GM12878 (cell line): ENCODE measurements at regions not wholly inside any gene's neighbourhood (a gene's known extent, or its start where the extent isn't known, plus 50 kb on each side); places are given as distances from the start of the nearest gene placed in this dataset.

Experiments
- ATAC-seq: fragments of 200-7000 bp; cut with Tn5 transposase; 3 replicates; pipeline ENCODE4 v1.9.1; 2020; ENCODE audit warnings: mild to moderate bottlenecking, moderate library complexity
- BruUV-seq: library from RNA; stranded (reverse); fragments of 400-500 nt; replicated peaks from 2 replicates; lab custom pipeline; 2021; lab: Mats Ljungman, UMichigan
- CTCF ChIA-PET: fragments of 300-600 bp; sonication (Branson Sonifier 250); formaldehyde crosslinking; extraction: SDS; loops from one replicate; lab custom pipeline; 2021; ENCODE audit warnings: inconsistent platforms; lab: Yijun Ruan, JAX
- POLR2A ChIA-PET: fragments of 350-600 bp; formaldehyde crosslinking; extraction: SDS; loops from one replicate; lab custom pipeline; 2021; ENCODE audit warnings: inconsistent platforms; lab: Charles Lee
- RAD21 ChIA-PET: fragments of 300-600 bp; sonication (Branson Sonifier 250); formaldehyde crosslinking; loops from one replicate; lab custom pipeline; 2023; ENCODE audit warnings: antibody characterized with exemption; ENCODE audit not compliant: unreplicated experiment; lab: Charles Lee
- SMC1A ChIA-PET: fragments of 300-600 bp; sonication (Branson Sonifier 250); formaldehyde crosslinking; loops from one replicate; lab custom pipeline; 2023; ENCODE audit not compliant: unreplicated experiment, uncharacterized antibody; lab: Charles Lee
- DNase-seq: peaks from one replicate; pipeline ENCODE4 v3.0.0-alpha.2; 2011; ENCODE audit warnings: low read depth, low spot score
- FAIRE-seq: peaks from 3 replicates; lab custom pipeline; 2011; peaks lifted over from hg19 to GRCh38; lab: Jason Lieb, UNC
- H2AFZ ChIP-seq: 2 replicates; pipeline ENCODE4 v1.6.0; 2011; ENCODE audit warnings: low read depth, low read length, control low read depth; ENCODE audit not compliant: control insufficient read depth
- H3K27ac ChIP-seq: 2 replicates; pipeline ENCODE4 v1.5.1; 2011; ENCODE audit warnings: control low read depth; ENCODE audit not compliant: control insufficient read depth, insufficient read depth
- H3K27me3 ChIP-seq, 2 experiments: replicated peaks in 1 of 2; 2 replicates each; pipeline versions ENCODE4 v1.6.0 to v1.6.1; 2011; ENCODE audit warnings: low read length in 1 of 2; ENCODE audit not compliant: control insufficient read depth in 2 of 2, insufficient read depth in 2 of 2
- H3K36me3 ChIP-seq, 2 experiments: 2 replicates each; pipeline ENCODE4 v1.5.1; 2011; ENCODE audit warnings: low read length in 1 of 2; ENCODE audit not compliant: control insufficient read depth in 2 of 2, insufficient read depth in 2 of 2
- H3K4me1 ChIP-seq: 2 replicates; pipeline ENCODE4 v1.6.1; 2011; ENCODE audit warnings: mild to moderate bottlenecking, low read length, moderate library complexity, mixed read lengths; ENCODE audit not compliant: control insufficient read depth, insufficient read depth
- H3K4me2 ChIP-seq: 2 replicates; pipeline ENCODE4 v1.6.0; 2011; ENCODE audit warnings: control low read depth; ENCODE audit not compliant: control insufficient read depth, insufficient read depth
- H3K4me3 ChIP-seq: fragments of 200-600 bp; sonication (generic); 2 replicates; pipeline ENCODE4 v1.5.1; 2016
- H3K79me2 ChIP-seq: 2 replicates; pipeline ENCODE4 v1.6.0; 2011; ENCODE audit warnings: low read length; ENCODE audit not compliant: control insufficient read depth, insufficient read depth
- H3K9ac ChIP-seq: 2 replicates; pipeline ENCODE4 v1.8.0; 2011; ENCODE audit warnings: low read length, control low read depth, mixed read lengths; ENCODE audit not compliant: control insufficient read depth, insufficient read depth
- H3K9me3 ChIP-seq: replicated peaks from 3 replicates; pipeline ENCODE4 v1.5.1; 2011; ENCODE audit warnings: mild to moderate bottlenecking, low read length; ENCODE audit not compliant: control insufficient read depth, insufficient read depth
- H4K20me1 ChIP-seq: 2 replicates; pipeline ENCODE4 v1.6.0; 2011; ENCODE audit not compliant: control insufficient read depth, insufficient read depth
- ATF3 ChIP-seq: IDR thresholded peaks from 2 replicates; pipeline ENCODE4 v1.6.1; 2011; ENCODE audit warnings: low read depth, mild to moderate bottlenecking, low read length, moderate library complexity, borderline replicate concordance; ENCODE audit errors: extremely low read depth
- BACH1 ChIP-seq: fragments of 450-650 bp; IDR thresholded peaks from 2 replicates; pipeline ENCODE4 v1.6.1; 2017; ENCODE audit warnings: mild to moderate bottlenecking, borderline replicate concordance
- BHLHE40 ChIP-seq, 2 experiments: fragments of 450-650 bp in 1 of 2; IDR thresholded peaks; 2 replicates each; pipeline ENCODE4 v1.6.1; 2011 to 2017; ENCODE audit warnings: low read depth in 2 of 2, borderline replicate concordance in 1 of 2, improper control_type of control experiment in 1 of 2, low read length in 1 of 2, mild to moderate bottlenecking in 1 of 2
- FOXM1 ChIP-seq: IDR thresholded peaks from 2 replicates; pipeline ENCODE4 v1.6.1; 2012; ENCODE audit warnings: low read depth, mild to moderate bottlenecking, inconsistent platforms, low read length, moderate library complexity
- RAD21 ChIP-seq: IDR thresholded peaks from 2 replicates; pipeline ENCODE4 v1.6.1; 2011; ENCODE audit warnings: mild to moderate bottlenecking, low read depth, low read length, moderate library complexity; ENCODE audit not compliant: insufficient read depth
- RUNX3 ChIP-seq: IDR thresholded peaks from 2 replicates; pipeline ENCODE4 v1.6.1; 2012; ENCODE audit warnings: low read length, inconsistent platforms
- SMC3 ChIP-seq: IDR thresholded peaks from 2 replicates; pipeline ENCODE4 v1.6.1; 2011; ENCODE audit warnings: low read length, improper control_type of control experiment, borderline replicate concordance
- USF1 ChIP-seq: IDR thresholded peaks from 2 replicates; pipeline ENCODE4 v1.6.1; 2011; ENCODE audit warnings: borderline replicate concordance, low read depth, mild to moderate bottlenecking, moderate library complexity, mixed read lengths, low read length; ENCODE audit not compliant: insufficient read depth; ENCODE audit errors: extremely low read length
- USF2 ChIP-seq: IDR thresholded peaks from 2 replicates; pipeline ENCODE4 v1.6.1; 2011; ENCODE audit warnings: low read depth, low read length, improper control_type of control experiment, borderline replicate concordance
- ZBTB33 ChIP-seq: fragments of 450-650 bp; IDR thresholded peaks from 2 replicates; pipeline ENCODE4 v1.6.1; 2017; ENCODE audit warnings: mild to moderate bottlenecking
- ZNF207 ChIP-seq: fragments of 450-650 bp; IDR thresholded peaks from 2 replicates; pipeline ENCODE4 v1.6.1; 2014; ENCODE audit warnings: antibody characterized with exemption, mild to moderate bottlenecking, borderline replicate concordance
- WGBS: methylation state at CpG from one replicate; pipeline ENCODE4 v1.1.6; 2016; ENCODE audit warnings: low lambda C conversion rate; ENCODE audit not compliant: insufficient replicate concordance, insufficient coverage; ENCODE audit errors: missing lambda C conversion rate; 5-methylcytosine and 5-hydroxymethylcytosine counted together
- in situ Hi-C: fragments of 300-500 bp; cut with MboI; formaldehyde crosslinking; loops from 9 replicates; pipeline ENCODE4 v1.14.3; 2018; ENCODE audit warnings: mixed read lengths
- intact Hi-C: fragments of 100-400 bp; cut with micrococcal nuclease; formaldehyde crosslinking; loops from one replicate; pipeline ENCODE4 v1.14.2; 2022; ENCODE audit not compliant: unreplicated experiment

GRCh38 chr7:86469680-86470295 is 173.9 kb upstream of the GRM3 start (continued):
- TF ChIP-seq ATF3 (peak; percentile 55; the same call in 1 of the 2 replicates), SMC3 (peak; percentile 79; the same call in 1 of the 2 replicates), USF2 (peak; percentile 43; the same call in 1 of the 2 replicates), BHLHE40 (IDR thresholded peaks at IDR 0.05; ENCODE audit: borderline replicate concordance in 1 of 2, low read depth in 2 of 2, low read length in 1 of 2) (peak; percentile 93 to 97), USF1 (peak; percentile 52), RUNX3 (peak; percentile 74), BACH1 (no peak)

- no peak for ATAC-seq
- no peak overlapping the region for H2AFZ ChIP-seq
- H4K20me1 ChIP-seq = no peaks in the 10 kb centered on the region
- no peak overlapping the region for H3K27ac ChIP-seq
- H3K36me3 ChIP-seq = no peaks in the 10 kb centered on the region
- BruUV-seq = no TSS peak
- SMC1A ChIA-PET = interaction anchor here (0.9 kb wide), 1 partner anchor 9 kb away, joined by 3 read pairs; no protein-coding TSS in a partner anchor
- in situ Hi-C loops = no loop called here
- H3K9ac ChIP-seq = no peak overlapping the region
- TF ChIP-seq ATF3 (no peak), FOXM1 (no peak), ZNF207 (no peak), ZBTB33 (no peak), RAD21 (no peak)
- TF ChIP-seq, all 136 proteins: peak for 0
- ChIA-PET CTCF (interaction anchor here (0.6 kb wide), 1 partner anchor 569 kb away, joined by 3 read pairs; no protein-coding TSS in a partner anchor), POLR2A (no interaction called here), RAD21 (no interaction called here)
- Histone ChIP-seq H3K4me1 (no peaks in the 10 kb centered on the region), H3K4me2 (no peak overlapping the region), H3K9me3 (no peaks in the 10 kb centered on the region), H3K4me3 (no peak overlapping the region), H3K79me2 (no peaks in the 10 kb centered on the region), H3K27me3 (no peaks in the 10 kb centered on the region)
- FAIRE-seq (no peak), DNase-seq (no peak)
- WGBS = 74% methylated on average over 2 of the region's 2 CpGs
- intact Hi-C loops = no loop called here
These were observed 189.0 kb upstream of the GRM3 start for GRCh38 chr7:86454753-86455152.
